Activated CD4-positive, alpha-beta T cell treated with anti-CD3 and anti-CD28 coated beads, Interleukin-2, amount 10 ng/mL, durations not matched to agents 7 days and 5 days (primary cell): ENCODE measurements at regions not wholly inside any gene's neighbourhood (a gene's known extent, or its start where the extent isn't known, plus 50 kb on each side); places are given as distances from the start of the nearest gene placed in this dataset.

Experiments used
- CTCF ChIA-PET: fragments of 350-600 bp; sonication (Branson Sonifier 250); formaldehyde crosslinking; loops from one replicate; lab custom pipeline; 2021; ENCODE audit warnings: antibody characterized with exemption; lab: Charles Lee
- POLR2A ChIA-PET: fragments of 350-600 bp; sonication (Branson Sonifier 250); formaldehyde crosslinking; loops from one replicate; lab custom pipeline; 2021; ENCODE audit warnings: antibody characterized with exemption; lab: Charles Lee
- DNase-seq: peaks from one replicate; pipeline ENCODE4 v3.0.0-alpha.2; 2020
- H3K27ac Mint-ChIP-seq: one replicate; pipeline ENCODE4 v1.8.0; 2021; ENCODE audit warnings: mild to moderate bottlenecking, moderate library complexity, mixed read lengths
- H3K27me3 Mint-ChIP-seq: one replicate; pipeline ENCODE4 v1.8.0; 2021; ENCODE audit warnings: mixed read lengths
- H3K36me3 Mint-ChIP-seq: one replicate; pipeline ENCODE4 v1.8.0; 2021; ENCODE audit warnings: low read depth, mixed read lengths
- H3K4me1 Mint-ChIP-seq: one replicate; pipeline ENCODE4 v1.8.0; 2021; ENCODE audit warnings: mixed read lengths
- H3K4me3 Mint-ChIP-seq: one replicate; pipeline ENCODE4 v1.8.0; 2021; ENCODE audit warnings: mild to moderate bottlenecking, moderate library complexity, mixed read lengths
- H3K9me3 Mint-ChIP-seq: one replicate; pipeline ENCODE4 v1.8.0; 2021; ENCODE audit warnings: mixed read lengths

GRCh38 chr9:103707181-103707580 is 386.9 kb upstream of the SMC2 start:
- Mint-ChIP-seq H3K36me3 (no peaks in the 10 kb centered on the region), H3K4me3 (no peak overlapping the region), H3K9me3 (no peaks in the 10 kb centered on the region), H3K27me3 (no peaks in the 10 kb centered on the region), H3K4me1 (no peaks in the 10 kb centered on the region), H3K27ac (no peak overlapping the region)
- ChIA-PET POLR2A (interaction anchor here (0.7 kb wide), 1 partner anchor 1908 kb away, joined by 3 read pairs; no protein-coding TSS in a partner anchor), CTCF (no interaction called here)
- no peak for DNase-seq

- Mint-ChIP-seq H3K4me3 (no peak overlapping the region), H3K36me3 (no peaks in the 10 kb centered on the region), H3K9me3 (no peaks in the 10 kb centered on the region), H3K27me3 (no peaks in the 10 kb centered on the region), H3K4me1 (no peaks in the 10 kb centered on the region), H3K27ac (no peak overlapping the region)
- POLR2A ChIA-PET, result no interaction called here
- CTCF ChIA-PET, result no interaction called here
- DNase-seq, result no peak
These were observed 384.7 kb upstream of the SMC2 start for GRCh38 chr9:103709366-103709765.

GRCh38 chr9:103713631-103714030 is 380.5 kb upstream of the SMC2 start:
- Mint-ChIP-seq H3K27ac (no peak overlapping the region), H3K36me3 (no peaks in the 10 kb centered on the region), H3K4me3 (no peak overlapping the region), H3K27me3 (no peaks in the 10 kb centered on the region), H3K4me1 (no peaks in the 10 kb centered on the region), H3K9me3 (no peaks in the 10 kb centered on the region)
- ChIA-PET CTCF (no interaction called here), POLR2A (no interaction called here)
- no peak for DNase-seq

- no peaks in the 10 kb centered on the region for H3K36me3 Mint-ChIP-seq
- H3K4me3 Mint-ChIP-seq, result no peak overlapping the region
- DNase-seq, result no peak
- ChIA-PET CTCF (no interaction called here), POLR2A (no interaction called here)
- no peaks in the 10 kb centered on the region for H3K9me3 Mint-ChIP-seq
- no peaks in the 10 kb centered on the region for H3K27me3 Mint-ChIP-seq
- no peak overlapping the region for H3K27ac Mint-ChIP-seq
- no peaks in the 10 kb centered on the region for H3K4me1 Mint-ChIP-seq
These were observed 379.1 kb upstream of the SMC2 start for GRCh38 chr9:103714992-103715391.

GRCh38 chr9:103721056-103721455 is 373.1 kb upstream of the SMC2 start:
- no peak overlapping the region for H3K27ac Mint-ChIP-seq
- no peaks in the 10 kb centered on the region for H3K36me3 Mint-ChIP-seq
- DNase-seq, result no peak
- H3K4me1 Mint-ChIP-seq, result no peaks in the 10 kb centered on the region
- H3K27me3 Mint-ChIP-seq, result no peaks in the 10 kb centered on the region
- CTCF ChIA-PET, result no interaction called here
- peaks cover 2% of the 10 kb centered on the region for H3K9me3 Mint-ChIP-seq
- no peak overlapping the region for H3K4me3 Mint-ChIP-seq
- POLR2A ChIA-PET, result no interaction called here

GRCh38 chr9:103730866-103731265 is 363.2 kb upstream of the SMC2 start:
- Mint-ChIP-seq H3K4me3 (no peak overlapping the region), H3K36me3 (no peaks in the 10 kb centered on the region), H3K9me3 (no peaks in the 10 kb centered on the region), H3K27ac (no peak overlapping the region), H3K27me3 (no peaks in the 10 kb centered on the region), H3K4me1 (no peaks in the 10 kb centered on the region)
- ChIA-PET POLR2A (no interaction called here), CTCF (no interaction called here)
- DNase-seq, result no peak

- Mint-ChIP-seq H3K9me3 (no peaks in the 10 kb centered on the region), H3K4me1 (no peaks in the 10 kb centered on the region), H3K36me3 (no peaks in the 10 kb centered on the region), H3K27ac (no peak overlapping the region), H3K27me3 (no peaks in the 10 kb centered on the region), H3K4me3 (no peak overlapping the region)
- no peak for DNase-seq
- ChIA-PET POLR2A (no interaction called here), CTCF (no interaction called here)
These were observed 362.6 kb upstream of the SMC2 start for GRCh38 chr9:103731541-103731940.

GRCh38 chr9:103734471-103734870 is 359.6 kb upstream of the SMC2 start:
- no peaks in the 10 kb centered on the region for H3K36me3 Mint-ChIP-seq
- POLR2A ChIA-PET, result no interaction called here

GRCh38 chr9:103755441-103755840 is 338.7 kb upstream of the SMC2 start:
- no peaks in the 10 kb centered on the region for H3K9me3 Mint-ChIP-seq
- H3K27me3 Mint-ChIP-seq, result no peaks in the 10 kb centered on the region
- no peaks in the 10 kb centered on the region for H3K4me1 Mint-ChIP-seq
- H3K36me3 Mint-ChIP-seq, result no peaks in the 10 kb centered on the region
- DNase-seq, result no peak
- CTCF ChIA-PET, result no interaction called here
- H3K27ac Mint-ChIP-seq, result no peak overlapping the region
- no peak overlapping the region for H3K4me3 Mint-ChIP-seq
- POLR2A ChIA-PET, result no interaction called here

More at GRCh38 chr9:103734471-103734870, 359.6 kb upstream of the SMC2 start:
- no peak for DNase-seq
- no peaks in the 10 kb centered on the region for H3K4me1 Mint-ChIP-seq
- peaks cover 2% of the 10 kb centered on the region for H3K9me3 Mint-ChIP-seq
- no peaks in the 10 kb centered on the region for H3K27me3 Mint-ChIP-seq
- CTCF ChIA-PET, result no interaction called here
- no peak overlapping the region for H3K27ac Mint-ChIP-seq
- no peak overlapping the region for H3K4me3 Mint-ChIP-seq

GRCh38 chr9:103755986-103756385 is 338.1 kb upstream of the SMC2 start:
- no peaks in the 10 kb centered on the region for H3K9me3 Mint-ChIP-seq
- H3K4me1 Mint-ChIP-seq, result no peaks in the 10 kb centered on the region
- no peaks in the 10 kb centered on the region for H3K36me3 Mint-ChIP-seq
- ChIA-PET POLR2A (no interaction called here), CTCF (no interaction called here)
- no peak overlapping the region for H3K4me3 Mint-ChIP-seq
- H3K27me3 Mint-ChIP-seq, result no peaks in the 10 kb centered on the region
- DNase-seq, result no peak
- no peak overlapping the region for H3K27ac Mint-ChIP-seq

GRCh38 chr9:103757062-103757461 is 337.0 kb upstream of the SMC2 start:
- POLR2A ChIA-PET, result no interaction called here
- CTCF ChIA-PET, result no interaction called here
- H3K36me3 Mint-ChIP-seq, result no peaks in the 10 kb centered on the region

GRCh38 chr9:103761466-103761865 is 332.6 kb upstream of the SMC2 start:
- CTCF ChIA-PET, result no interaction called here
- Mint-ChIP-seq H3K4me1 (no peaks in the 10 kb centered on the region), H3K9me3 (no peaks in the 10 kb centered on the region), H3K4me3 (no peak overlapping the region), H3K36me3 (no peaks in the 10 kb centered on the region), H3K27ac (no peak overlapping the region), H3K27me3 (no peaks in the 10 kb centered on the region)
- no peak for DNase-seq
- POLR2A ChIA-PET, result no interaction called here

More at GRCh38 chr9:103757062-103757461, 337.0 kb upstream of the SMC2 start:
- H3K4me1 Mint-ChIP-seq, result no peaks in the 10 kb centered on the region
- no peak for DNase-seq
- no peaks in the 10 kb centered on the region for H3K9me3 Mint-ChIP-seq
- no peak overlapping the region for H3K27ac Mint-ChIP-seq
- no peak overlapping the region for H3K4me3 Mint-ChIP-seq
- H3K27me3 Mint-ChIP-seq, result no peaks in the 10 kb centered on the region

GRCh38 chr9:103789686-103790085 is 304.4 kb upstream of the SMC2 start:
- Mint-ChIP-seq H3K4me3 (no peak overlapping the region), H3K36me3 (no peaks in the 10 kb centered on the region), H3K9me3 (peaks cover 4% of the 10 kb centered on the region), H3K27ac (no peak overlapping the region), H3K27me3 (no peaks in the 10 kb centered on the region), H3K4me1 (peaks cover 1% of the 10 kb centered on the region)
- ChIA-PET CTCF (no interaction called here), POLR2A (no interaction called here)
- no peak for DNase-seq

GRCh38 chr9:103798620-103799019 is 295.5 kb upstream of the SMC2 start:
- Mint-ChIP-seq H3K36me3 (no peaks in the 10 kb centered on the region), H3K4me3 (no peak overlapping the region), H3K9me3 (no peaks in the 10 kb centered on the region), H3K27me3 (peaks cover 6% of the 10 kb centered on the region), H3K4me1 (peaks cover 5% of the 10 kb centered on the region), H3K27ac (peak overlapping the region; percentile 4)
- POLR2A ChIA-PET, result no interaction called here
- DNase-seq, result peak; percentile 19
- CTCF ChIA-PET, result no interaction called here
